ENCODE measurements at regions not wholly inside any gene's neighbourhood (a gene's known extent, or its start where the extent isn't known, plus 50 kb on each side); places are given as distances from the start of the nearest gene placed in this dataset.
A peak's percentile ranks its signal among the peaks of the same experiment; 100 is the strongest.

- intact Hi-C loops (cut with micrococcal nuclease; ENCODE audit: unreplicated experiment), result loop anchor here (10.0 kb wide), 2 partner anchors 226 to 576 kb away; partner anchors contain the start of genes ELAC2 and MYOCD
- FAIRE-seq, result peak; percentile 7
- Histone ChIP-seq H3K9me3 (replicated peaks; ENCODE audit: control insufficient read depth, insufficient read depth, low read length) (no peaks in the 10 kb centered on the region; the same call in 2 of the 3 replicates), H3K4me1 (ENCODE audit: control insufficient read depth, insufficient read depth, low read length) (peaks cover 4% of the 10 kb centered on the region), H3K9ac (ENCODE audit: control insufficient read depth, insufficient read depth, low read length) (no peak overlapping the region), H3K27ac (ENCODE audit: control insufficient read depth, insufficient read depth) (no peak overlapping the region), H2AFZ (ENCODE audit: control insufficient read depth, low read depth, low read length) (peak overlapping the region; percentile 20; the same call in 1 of the 2 replicates), H4K20me1 (ENCODE audit: control insufficient read depth, insufficient read depth) (no peaks in the 10 kb centered on the region), H3K79me2 (ENCODE audit: control insufficient read depth, insufficient read depth, low read length) (no peaks in the 10 kb centered on the region), H3K27me3 (replicated peaks in 1 of 2; ENCODE audit: control insufficient read depth in 2 of 2, insufficient read depth in 2 of 2, low read length in 1 of 2) (no peaks in the 10 kb centered on the region), H3K4me3 (no peak overlapping the region), H3K4me2 (ENCODE audit: control insufficient read depth, insufficient read depth) (no peak overlapping the region), H3K36me3 (ENCODE audit: control insufficient read depth in 2 of 2, insufficient read depth in 2 of 2, low read length in 1 of 2) (no peaks in the 10 kb centered on the region)
- in situ Hi-C loops (cut with MboI), result no loop called here
- SMC1A ChIA-PET (ENCODE audit: uncharacterized antibody, unreplicated experiment), result no interaction called here
- POLR2A ChIA-PET, result no interaction called here
- RAD21 ChIA-PET (ENCODE audit: unreplicated experiment), result no interaction called here
- CTCF ChIA-PET, result no interaction called here
- no TSS peak for BruUV-seq (replicated peaks)
- DNase-seq (ENCODE audit: low read depth, low spot score), result no peak
- peak; percentile 65 for ATAC-seq
- WGBS (ENCODE audit: insufficient coverage, insufficient replicate concordance, low lambda C conversion rate, missing lambda C conversion rate), result 25% methylated on average over 10 of the region's 10 CpGs
- TF ChIP-seq IRF5 (IDR thresholded peaks at IDR 0.05; ENCODE audit: borderline replicate concordance), result no peak
- TF ChIP-seq YBX1 (IDR thresholded peaks at IDR 0.05), result no peak
- no peak for TF ChIP-seq RBBP5 (conservative IDR thresholded peaks at IDR 0.05)
- TF ChIP-seq ZNF592 (IDR thresholded peaks at IDR 0.05), result peak; percentile 98
- TF ChIP-seq BCL11A (IDR thresholded peaks at IDR 0.05; ENCODE audit: low read depth, low read length), result peak; percentile 48; the same call in 1 of the 2 replicates
- no peak for TF ChIP-seq ATF7 (IDR thresholded peaks at IDR 0.05; ENCODE audit: low read depth)
- TF ChIP-seq IKZF2 (IDR thresholded peaks at IDR 0.05), result peak in 1 of 2 experiments; percentile 19; a peak in 1 of 4 replicates
- TF ChIP-seq ZNF687 (IDR thresholded peaks at IDR 0.05), result peak; percentile 95
- no peak for TF ChIP-seq NBN (IDR thresholded peaks at IDR 0.05)
- no peak for TF ChIP-seq IRF3 (IDR thresholded peaks at IDR 0.05)
Measured at GRCh38 chr17:12438813-12439586, 226.7 kb upstream of the MYOCD start.

Data from GM12878 (cell line).